Colonic mucosa (tissue), 4 donors: ENCODE measurements at regions not wholly inside any gene's neighbourhood (a gene's known extent, or its start where the extent isn't known, plus 50 kb on each side); places are given as distances from the start of the nearest gene placed in this dataset.

Experiments used
- DNase-seq: peaks from one replicate; pipeline ENCODE4 v3.0.0-alpha.2; 2020
- H3K27ac ChIP-seq: fragments of 200-600 bp; one replicate; pipeline ENCODE4 v1.8.0; 2021
- H3K27me3 ChIP-seq: fragments of 200-600 bp; one replicate; pipeline ENCODE4 v1.8.0; 2021
- H3K36me3 ChIP-seq: fragments of 200-600 bp; one replicate; pipeline ENCODE4 v1.8.0; 2021
- H3K4me1 ChIP-seq: fragments of 200-600 bp; one replicate; pipeline ENCODE4 v1.8.0; 2021; ENCODE audit warnings: mild to moderate bottlenecking
- H3K4me3 ChIP-seq: fragments of 200-600 bp; one replicate; pipeline ENCODE4 v1.8.0; 2021
- H3K9ac ChIP-seq, 2 donors: one replicate each; pipeline ENCODE4 v1.7.0; 2013; ENCODE audit warnings: control low read depth in 2 of 2, low read depth in 2 of 2, low read length in 2 of 2
- H3K9me3 ChIP-seq: fragments of 200-600 bp; one replicate; pipeline ENCODE4 v1.8.0; 2021
- intact Hi-C: fragments of 100-400 bp; cut with DNase I; formaldehyde crosslinking; loops from one replicate; pipeline ENCODE4 v1.14.1; 2022
- TF ChIP-seq, protein P1 (sequence below): fragments of 200-600 bp; IDR thresholded peaks from one replicate; pipeline ENCODE4 v1.8.0; 2022; ENCODE audit warnings: antibody characterized with exemption, mild to moderate bottlenecking
- donor health status: healthy.
- donor health status: DM: no; HTN: no; CAD: no.
- donor health status: DM: no; HTN: no; CAD: no.

DNA sequence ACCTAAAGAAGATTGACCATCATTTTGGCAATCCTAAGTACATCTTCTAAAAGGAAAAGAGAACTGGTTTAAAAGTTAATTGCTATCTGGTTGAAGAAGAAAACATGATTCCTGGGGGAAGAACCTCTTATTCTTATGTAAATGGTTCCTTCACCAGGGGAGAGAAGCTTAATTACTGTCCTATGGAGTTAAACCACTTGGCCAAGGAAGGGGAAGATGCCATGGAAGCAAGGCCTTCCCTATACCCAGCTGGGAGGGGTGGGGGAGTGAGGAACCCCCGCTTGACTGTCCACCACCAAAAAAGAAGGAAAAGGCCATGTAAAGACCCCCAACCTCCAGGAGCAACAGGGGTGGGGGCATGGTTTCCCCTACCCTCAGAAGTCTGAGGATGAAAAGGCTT lies 962.1 kb downstream of the GRIK2 start:
- Histone ChIP-seq H3K4me3 (no peak overlapping the region), H3K27me3 (no peaks in the 10 kb centered on the region), H3K9ac (no peak overlapping the region), H3K27ac (no peak overlapping the region), H3K4me1 (no peaks in the 10 kb centered on the region), H3K36me3 (no peaks in the 10 kb centered on the region), H3K9me3 (no peaks in the 10 kb centered on the region)
- TF ChIP-seq, protein P1, sequence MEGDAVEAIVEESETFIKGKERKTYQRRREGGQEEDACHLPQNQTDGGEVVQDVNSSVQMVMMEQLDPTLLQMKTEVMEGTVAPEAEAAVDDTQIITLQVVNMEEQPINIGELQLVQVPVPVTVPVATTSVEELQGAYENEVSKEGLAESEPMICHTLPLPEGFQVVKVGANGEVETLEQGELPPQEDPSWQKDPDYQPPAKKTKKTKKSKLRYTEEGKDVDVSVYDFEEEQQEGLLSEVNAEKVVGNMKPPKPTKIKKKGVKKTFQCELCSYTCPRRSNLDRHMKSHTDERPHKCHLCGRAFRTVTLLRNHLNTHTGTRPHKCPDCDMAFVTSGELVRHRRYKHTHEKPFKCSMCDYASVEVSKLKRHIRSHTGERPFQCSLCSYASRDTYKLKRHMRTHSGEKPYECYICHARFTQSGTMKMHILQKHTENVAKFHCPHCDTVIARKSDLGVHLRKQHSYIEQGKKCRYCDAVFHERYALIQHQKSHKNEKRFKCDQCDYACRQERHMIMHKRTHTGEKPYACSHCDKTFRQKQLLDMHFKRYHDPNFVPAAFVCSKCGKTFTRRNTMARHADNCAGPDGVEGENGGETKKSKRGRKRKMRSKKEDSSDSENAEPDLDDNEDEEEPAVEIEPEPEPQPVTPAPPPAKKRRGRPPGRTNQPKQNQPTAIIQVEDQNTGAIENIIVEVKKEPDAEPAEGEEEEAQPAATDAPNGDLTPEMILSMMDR: no peak
- intact Hi-C loops: no loop called here
- no peak for DNase-seq

DNA sequence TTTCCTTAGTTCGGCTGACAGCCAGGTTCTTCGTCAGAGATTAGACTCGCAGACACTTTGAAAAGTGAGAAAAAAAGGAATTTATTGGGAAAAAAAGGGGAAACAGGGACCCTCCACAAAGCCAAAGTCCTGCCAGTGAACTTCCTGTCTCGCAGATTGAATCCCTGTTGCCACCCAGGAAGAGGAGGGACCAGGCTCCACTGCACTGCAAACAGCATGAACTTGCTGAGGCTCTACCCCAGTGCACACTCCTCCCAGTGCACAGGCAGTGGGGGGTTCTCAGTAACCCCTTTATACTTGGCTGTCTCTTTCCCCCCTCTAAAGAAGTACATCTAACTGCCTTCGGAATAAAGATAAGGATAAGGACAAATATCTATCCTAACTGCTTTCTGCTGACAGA lies 959.0 kb downstream of the GRIK2 start:
- no peaks in the 10 kb centered on the region for H3K27me3 ChIP-seq
- H3K27ac ChIP-seq: no peak overlapping the region
- H3K9me3 ChIP-seq: no peaks in the 10 kb centered on the region
- H3K36me3 ChIP-seq: no peaks in the 10 kb centered on the region
- TF ChIP-seq, protein P1: no peak
- intact Hi-C loops: no loop called here
- H3K4me3 ChIP-seq: no peak overlapping the region
- H3K9ac ChIP-seq: no peak overlapping the region
- no peaks in the 10 kb centered on the region for H3K4me1 ChIP-seq
- no peak for DNase-seq

DNA sequence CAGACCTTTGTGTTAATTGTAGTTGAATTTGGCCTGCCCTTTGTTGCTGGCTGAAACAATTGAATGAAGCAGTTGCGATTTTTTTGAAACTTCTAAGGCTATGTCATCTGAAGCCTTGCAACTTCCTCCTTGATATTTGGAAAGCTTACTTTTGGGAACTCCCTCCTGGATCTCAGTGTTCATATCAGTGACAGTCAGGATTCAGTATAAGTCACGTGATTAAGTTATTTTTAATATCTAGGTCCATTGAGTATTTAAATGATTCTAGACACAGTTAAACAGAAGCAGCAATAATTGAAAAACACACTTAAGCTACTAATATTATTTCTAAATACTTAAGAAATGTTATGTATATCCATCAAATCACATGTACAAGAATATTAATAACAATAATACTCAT lies 951.3 kb downstream of the GRIK2 start:
- intact Hi-C loops: no loop called here
- no peaks in the 10 kb centered on the region for H3K9me3 ChIP-seq
- DNase-seq: no peak
- no peak overlapping the region for H3K27ac ChIP-seq
- no peaks in the 10 kb centered on the region for H3K36me3 ChIP-seq
- no peak overlapping the region for H3K4me3 ChIP-seq
- no peaks in the 10 kb centered on the region for H3K4me1 ChIP-seq
- no peaks in the 10 kb centered on the region for H3K27me3 ChIP-seq
- no peak overlapping the region for H3K9ac ChIP-seq
- TF ChIP-seq, protein P1: no peak

DNA sequence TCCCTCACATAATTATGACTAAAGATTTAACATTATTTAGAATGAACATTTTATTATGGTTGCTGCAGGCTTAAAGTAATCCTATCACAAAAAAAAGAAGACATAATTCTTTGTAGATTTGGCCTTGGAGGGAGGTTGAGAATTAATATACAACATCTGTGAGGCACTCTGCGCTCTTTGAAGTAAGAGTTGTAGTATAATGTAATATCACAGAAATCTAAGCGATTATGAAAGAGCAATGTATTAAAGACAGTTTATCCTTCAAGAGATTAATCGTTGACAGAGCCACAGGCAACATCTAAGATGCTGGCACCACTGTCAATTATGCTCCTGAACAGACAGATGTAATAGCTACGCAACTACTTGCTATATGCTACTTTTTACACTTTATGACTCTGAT lies 946.8 kb downstream of the GRIK2 start:
- Histone ChIP-seq H3K27me3 (no peaks in the 10 kb centered on the region), H3K4me1 (no peaks in the 10 kb centered on the region), H3K27ac (no peak overlapping the region), H3K4me3 (no peak overlapping the region), H3K36me3 (no peaks in the 10 kb centered on the region), H3K9ac (no peak overlapping the region), H3K9me3 (no peaks in the 10 kb centered on the region)
- DNase-seq: no peak
- intact Hi-C loops: no loop called here
- TF ChIP-seq, protein P1: no peak

DNA sequence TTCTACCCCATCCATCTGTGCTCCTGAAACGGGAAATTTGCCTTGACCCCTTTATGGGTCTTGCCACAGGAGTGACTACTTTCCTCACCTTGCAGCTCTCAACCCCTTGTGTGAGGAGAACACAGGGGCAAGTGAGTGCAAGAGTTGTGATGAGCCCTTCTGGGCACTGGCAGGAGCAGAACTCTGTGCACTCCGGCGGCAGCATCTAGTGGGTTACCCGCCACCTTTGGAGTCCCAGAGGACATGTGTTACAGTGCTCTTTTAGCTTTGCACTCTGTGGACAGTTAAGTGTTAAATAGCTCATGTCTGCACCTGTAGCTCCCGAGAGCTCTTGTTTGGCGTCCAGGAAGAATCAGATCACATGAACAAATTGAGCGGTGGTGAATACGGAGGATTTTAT lies 940.2 kb downstream of the GRIK2 start:
- Histone ChIP-seq H3K36me3 (no peaks in the 10 kb centered on the region), H3K4me3 (no peak overlapping the region), H3K9ac (no peak overlapping the region), H3K9me3 (no peaks in the 10 kb centered on the region), H3K27ac (no peak overlapping the region), H3K4me1 (no peaks in the 10 kb centered on the region), H3K27me3 (no peaks in the 10 kb centered on the region)
- TF ChIP-seq, protein P1: no peak
- intact Hi-C loops: no loop called here
- no peak for DNase-seq
